Gastroesophageal sphincter (tissue), 3 donors: ENCODE measurements at regions not wholly inside any gene's neighbourhood (a gene's known extent, or its start where the extent isn't known, plus 50 kb on each side); places are given as distances from the start of the nearest gene placed in this dataset.

ENCODE experiments used
- CTCF ChIP-seq, 4 experiments: fragments of 200-600 bp in 2 of 4; fragments of 450-650 bp in 2 of 4; sonication (generic) in 1 of 4; IDR thresholded peaks; one replicate each; pipeline ENCODE4 v1.5.1; 2017 to 2019; ENCODE audit warnings: antibody characterized with exemption in 4 of 4, mild to moderate bottlenecking in 2 of 4, moderate library complexity in 2 of 4
- POLR2A ChIP-seq, 2 donors: fragments of 450-650 bp; IDR thresholded peaks; one replicate each; pipeline ENCODE4 v1.6.1; 2017; ENCODE audit warnings: antibody characterized with exemption in 2 of 2, mild to moderate bottlenecking in 2 of 2, moderate library complexity in 1 of 2

- TF ChIP-seq CTCF (IDR thresholded peaks at IDR 0.05) = no peak
- no peak for TF ChIP-seq POLR2A (IDR thresholded peaks at IDR 0.05)
Observed at GRCh38 chr7:26510231-26510957, 218.7 kb downstream of the SNX10 start.
